ENCODE measurements at regions not wholly inside any gene's neighbourhood (a gene's known extent, or its start where the extent isn't known, plus 50 kb on each side); places are given as distances from the start of the nearest gene placed in this dataset.

- TF ChIP-seq CTCF (IDR thresholded peaks at IDR 0.05): no peak
- TF ChIP-seq CHD2 (IDR thresholded peaks at IDR 0.05; ENCODE audit: low read length, partially characterized antibody): no peak
Observed at GRCh38 chr4:67152976-67153375, 392.3 kb downstream of the CENPC start.

All from SK-N-SH (cell line).